Lower lobe of right lung (tissue), 2 donors: ENCODE measurements at regions not wholly inside any gene's neighbourhood (a gene's known extent, or its start where the extent isn't known, plus 50 kb on each side); places are given as distances from the start of the nearest gene placed in this dataset.
"Not testable (repeated sequence)": the region's sequence is repeated elsewhere in the genome, so short reads cannot be mapped to it uniquely, and the experiment has no call there.

ENCODE experiments used
- ATAC-seq, 2 donors: fragments of 200-7000 bp; cut with Tn5 transposase; one replicate each; pipeline ENCODE4 v1.9.1; 2020 to 2022; ENCODE audit warnings: mild to moderate bottlenecking in 2 of 2, moderate library complexity in 2 of 2
- DNase-seq: peaks from one replicate; pipeline ENCODE4 v3.0.0-alpha.2; 2020
- H3K27ac ChIP-seq: fragments of 200-600 bp; one replicate; pipeline ENCODE4 v1.8.0; 2022
- H3K27me3 ChIP-seq: fragments of 200-600 bp; one replicate; pipeline ENCODE4 v1.8.0; 2022; ENCODE audit warnings: low read depth
- H3K36me3 ChIP-seq: fragments of 200-600 bp; one replicate; pipeline ENCODE4 v1.8.0; 2022; ENCODE audit warnings: mild to moderate bottlenecking
- H3K4me1 ChIP-seq: fragments of 200-600 bp; one replicate; pipeline ENCODE4 v1.8.0; 2022
- H3K4me3 ChIP-seq: fragments of 200-600 bp; one replicate; pipeline ENCODE4 v1.8.0; 2022; ENCODE audit warnings: mild to moderate bottlenecking
- H3K9me3 ChIP-seq: fragments of 200-600 bp; one replicate; pipeline ENCODE4 v1.8.0; 2022
- CTCF ChIP-seq: fragments of 200-600 bp; IDR thresholded peaks from one replicate; pipeline ENCODE4 v1.8.0; 2022; ENCODE audit warnings: antibody characterized with exemption, mild to moderate bottlenecking
- intact Hi-C: fragments of 100-400 bp; cut with DNase I; formaldehyde crosslinking; loops from one replicate; pipeline ENCODE4 v1.11.0; 2022
- donor health status: DM: no; HTN: yes; CAD: no; lungs with severe emphysema.

DNA sequence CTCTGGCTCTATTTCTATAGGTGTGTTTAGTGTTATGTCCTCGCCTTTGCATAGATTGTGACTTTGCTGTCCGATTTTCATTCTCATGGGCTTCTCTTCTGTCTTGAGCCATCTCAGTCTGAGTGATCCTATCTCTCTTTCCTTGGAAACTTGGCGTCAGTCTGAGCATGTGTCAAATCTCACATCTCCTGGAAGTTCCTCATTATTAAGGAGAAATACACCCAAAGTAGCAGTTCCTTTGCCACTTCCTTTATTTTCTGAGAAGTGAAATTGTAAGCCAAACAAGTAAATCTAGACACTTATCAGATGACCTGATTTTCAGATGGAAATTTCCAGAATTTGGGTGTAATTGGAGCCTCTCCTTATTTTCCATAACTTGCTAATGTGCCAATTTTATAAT is 126.9 kb upstream of the ANKH start:
- Histone ChIP-seq H3K9me3 (no peaks in the 10 kb centered on the region), H3K4me1 (peaks cover 4% of the 10 kb centered on the region), H3K4me3 (no peak overlapping the region), H3K27ac (no peak overlapping the region), H3K36me3 (no peaks in the 10 kb centered on the region), H3K27me3 (no peaks in the 10 kb centered on the region)
- no peak for TF ChIP-seq CTCF
- peak in 1 of 2 donors; percentile 65 for ATAC-seq
- DNase-seq, result no peak
- intact Hi-C loops, result no loop called here

DNA sequence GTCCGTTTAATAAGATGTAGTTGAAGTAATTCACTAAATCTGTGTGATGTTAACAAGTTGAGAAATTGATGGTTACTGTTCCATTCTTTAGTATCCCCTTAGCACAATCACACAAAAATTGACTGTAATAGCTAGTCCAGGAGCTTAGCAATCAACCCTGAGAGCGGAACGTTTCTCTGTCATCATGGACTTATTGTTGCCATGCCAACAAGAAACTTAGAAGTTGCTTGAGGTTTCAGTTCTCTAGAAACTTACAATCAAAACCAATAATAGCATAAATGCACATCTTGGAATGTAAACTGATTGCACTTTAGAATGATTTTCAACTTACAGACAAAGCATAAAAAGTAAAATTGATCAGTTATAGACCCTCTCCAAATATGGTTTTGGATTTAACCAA is 125.4 kb upstream of the ANKH start:
- Histone ChIP-seq H3K9me3 (no peaks in the 10 kb centered on the region), H3K36me3 (no peaks in the 10 kb centered on the region), H3K27ac (no peak overlapping the region), H3K27me3 (no peaks in the 10 kb centered on the region), H3K4me1 (no peaks in the 10 kb centered on the region), H3K4me3 (no peak overlapping the region)
- intact Hi-C loops, result no loop called here
- ATAC-seq (peak in 1 of 2 donors; percentile 46), DNase-seq (no peak)
- TF ChIP-seq CTCF, result no peak

GRCh38 chr5:14995229-14995628 is 123.7 kb upstream of the ANKH start:
- Histone ChIP-seq H3K9me3 (no peaks in the 10 kb centered on the region), H3K27ac (no peak overlapping the region), H3K27me3 (no peaks in the 10 kb centered on the region), H3K36me3 (no peaks in the 10 kb centered on the region), H3K4me3 (no peak overlapping the region), H3K4me1 (no peaks in the 10 kb centered on the region)
- DNase-seq (no peak), ATAC-seq (no peak)
- no peak for TF ChIP-seq CTCF
- intact Hi-C loops, result no loop called here

DNA sequence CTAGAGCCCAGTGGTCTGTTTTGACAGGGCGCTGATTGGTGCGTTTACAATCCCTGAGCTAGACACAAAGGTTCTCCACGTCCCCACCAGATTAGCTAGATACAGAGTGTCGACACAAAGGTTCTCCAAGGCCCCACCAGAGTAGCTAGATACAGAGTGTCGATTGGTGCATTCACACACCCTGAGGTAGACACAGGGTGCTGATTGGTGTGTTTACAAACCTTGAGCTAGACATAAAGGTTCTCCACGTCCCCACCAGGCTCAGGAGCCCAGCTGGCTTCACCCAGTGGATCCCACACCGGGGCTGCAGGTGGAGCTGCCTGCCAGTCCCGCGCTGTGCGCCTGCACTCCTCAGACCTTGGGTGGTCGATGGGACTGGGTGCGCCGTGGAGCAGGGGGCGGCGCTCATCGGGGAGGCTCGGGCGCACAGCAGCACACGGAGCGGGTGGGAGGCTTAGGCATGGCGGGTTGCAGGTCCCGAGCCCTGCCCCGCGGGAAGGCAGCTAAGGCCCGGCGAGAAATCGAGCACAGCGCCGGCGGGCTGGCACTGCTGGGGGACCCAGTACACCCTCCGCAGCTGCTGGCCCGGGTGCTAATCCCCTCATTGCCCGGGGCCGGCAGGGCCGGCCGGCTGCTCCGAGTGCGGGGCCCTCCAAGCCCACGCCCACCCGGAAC is 122.0 kb upstream of the ANKH start:
- H3K4me3 ChIP-seq, result peak overlapping the region; percentile 39
- H3K36me3 ChIP-seq, H3K9me3 ChIP-seq, H3K4me1 ChIP-seq, ATAC-seq, H3K27ac ChIP-seq, DNase-seq, H3K27me3 ChIP-seq, intact Hi-C loops: not testable (repeated sequence)

DNA sequence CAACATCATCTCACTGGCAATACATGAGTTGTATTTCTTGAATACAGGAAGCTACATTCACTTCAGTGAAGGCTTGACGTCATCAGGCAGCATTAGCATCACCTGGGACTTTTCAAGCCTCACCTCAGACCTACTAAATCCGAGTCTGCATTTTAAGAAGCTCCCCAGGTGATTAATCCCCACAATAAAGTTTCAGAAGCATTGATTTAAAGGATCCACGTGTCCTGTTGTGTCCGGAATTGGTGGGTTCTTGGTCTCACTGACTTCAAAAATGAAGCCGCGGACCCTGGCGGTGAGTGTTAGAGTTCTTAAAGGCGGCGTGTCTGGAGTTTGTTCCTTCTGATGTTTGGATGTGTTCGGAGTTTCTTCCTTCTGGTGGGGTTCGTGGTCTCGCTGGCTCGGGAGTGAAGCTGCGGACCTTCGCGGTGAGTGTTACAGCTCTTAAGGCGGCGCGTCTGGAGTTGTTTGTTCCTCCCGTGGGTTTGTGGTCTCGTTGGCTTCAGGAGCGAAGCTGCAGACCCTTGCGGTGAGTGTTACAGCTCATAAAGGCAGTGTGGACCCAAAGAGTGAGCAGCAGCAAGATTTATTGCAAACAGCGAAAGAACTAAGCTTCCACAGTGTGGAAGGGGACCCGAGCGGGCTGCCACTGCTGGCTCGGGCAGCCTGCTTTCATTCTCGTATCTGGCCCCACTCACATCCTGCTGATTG is 121.3 kb upstream of the ANKH start:
- DNase-seq, H3K4me1 ChIP-seq, H3K27ac ChIP-seq, H3K27me3 ChIP-seq, ATAC-seq, H3K9me3 ChIP-seq, intact Hi-C loops, H3K36me3 ChIP-seq: not testable (repeated sequence)
- H3K4me3 ChIP-seq, result peak overlapping the region; percentile 39

- Histone ChIP-seq H3K36me3 (no peaks in the 10 kb centered on the region), H3K27me3 (no peaks in the 10 kb centered on the region), H3K4me1 (no peaks in the 10 kb centered on the region), H3K9me3 (no peaks in the 10 kb centered on the region), H3K4me3 (no peak overlapping the region), H3K27ac (no peak overlapping the region)
- DNase-seq (no peak), ATAC-seq (no peak)
- TF ChIP-seq CTCF, result no peak
- intact Hi-C loops, result no loop called here
These were observed 116.6 kb upstream of the ANKH start for GRCh38 chr5:14988223-14988622.
